GM12878 (cell line): ENCODE measurements at regions not wholly inside any gene's neighbourhood (a gene's known extent, or its start where the extent isn't known, plus 50 kb on each side); places are given as distances from the start of the nearest gene placed in this dataset.

Experiments used
- CHD2 ChIP-seq: IDR thresholded peaks from 2 replicates; pipeline ENCODE4 v1.6.1; 2011; ENCODE audit warnings: low read depth, low read length, improper control_type of control experiment, borderline replicate concordance
- EGR1 ChIP-seq, 2 experiments: IDR thresholded peaks; 1 replicate in 1 of 2; 2 replicates in 1 of 2; pipeline ENCODE4 v1.6.1; 2011 to 2012; ENCODE audit warnings: low read depth in 2 of 2, low read length in 2 of 2, borderline replicate concordance in 1 of 2, mild to moderate bottlenecking in 1 of 2, moderate library complexity in 1 of 2
- FOXK2 ChIP-seq: fragments of 450-650 bp; IDR thresholded peaks from 2 replicates; pipeline ENCODE4 v1.6.1; 2017; ENCODE audit warnings: mild to moderate bottlenecking, moderate library complexity
- POLR2A ChIP-seq: IDR thresholded peaks from 2 replicates; pipeline ENCODE4 v1.6.1; 2011; ENCODE audit warnings: low read depth, mild to moderate bottlenecking, low read length
- SMAD1 ChIP-seq: fragments of 450-650 bp; IDR thresholded peaks from 2 replicates; pipeline ENCODE4 v1.6.1; 2018; ENCODE audit warnings: mild to moderate bottlenecking, low read depth; ENCODE audit not compliant: partially characterized antibody
- SMC3 ChIP-seq: IDR thresholded peaks from 2 replicates; pipeline ENCODE4 v1.6.1; 2011; ENCODE audit warnings: low read length, improper control_type of control experiment, borderline replicate concordance
- ZNF24 ChIP-seq: fragments of 450-650 bp; IDR thresholded peaks from 2 replicates; pipeline ENCODE4 v1.6.1; 2017; ENCODE audit warnings: antibody characterized with exemption, mild to moderate bottlenecking
- TF ChIP-seq, protein P1 (sequence below), 3 experiments: IDR thresholded peaks in 2 of 3; conservative IDR thresholded peaks in 1 of 3; 2 replicates each; pipeline ENCODE4 v1.5.1; 2011; ENCODE audit warnings: low read depth in 3 of 3, low read length in 3 of 3, mild to moderate bottlenecking in 3 of 3, control low read depth in 2 of 3, moderate library complexity in 2 of 3, inconsistent platforms in 1 of 3, mixed read lengths in 1 of 3; ENCODE audit not compliant: control insufficient read depth in 2 of 3, insufficient read depth in 1 of 3; ENCODE audit errors: extremely low read depth in 1 of 3
- TF ChIP-seq, protein P2 (sequence below): IDR thresholded peaks from 2 replicates; pipeline ENCODE4 v1.6.1; 2012; ENCODE audit warnings: mild to moderate bottlenecking, low read depth, low read length

DNA sequence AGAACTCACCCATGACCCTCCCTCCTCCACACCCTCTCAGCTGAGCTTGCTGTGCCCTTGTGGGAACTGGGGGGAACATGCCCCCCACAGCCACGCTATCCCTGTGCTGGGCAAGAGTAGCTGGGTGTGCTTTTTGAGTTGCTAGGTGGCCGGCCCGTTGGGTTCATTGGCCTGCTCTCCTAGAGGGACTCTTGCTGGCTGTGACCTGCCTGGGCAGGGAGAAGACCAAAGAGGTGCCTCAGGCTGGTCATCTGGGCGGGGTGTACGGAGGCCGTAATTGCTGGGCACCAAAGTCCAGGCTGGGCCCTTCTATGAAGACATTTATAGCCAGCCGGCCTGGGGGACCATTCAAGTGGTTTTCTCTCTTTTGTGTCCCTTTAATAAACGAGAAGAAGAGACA is 138.3 kb upstream of the ZBTB40 start:
- no peak for TF ChIP-seq FOXK2
- TF ChIP-seq, protein P1, sequence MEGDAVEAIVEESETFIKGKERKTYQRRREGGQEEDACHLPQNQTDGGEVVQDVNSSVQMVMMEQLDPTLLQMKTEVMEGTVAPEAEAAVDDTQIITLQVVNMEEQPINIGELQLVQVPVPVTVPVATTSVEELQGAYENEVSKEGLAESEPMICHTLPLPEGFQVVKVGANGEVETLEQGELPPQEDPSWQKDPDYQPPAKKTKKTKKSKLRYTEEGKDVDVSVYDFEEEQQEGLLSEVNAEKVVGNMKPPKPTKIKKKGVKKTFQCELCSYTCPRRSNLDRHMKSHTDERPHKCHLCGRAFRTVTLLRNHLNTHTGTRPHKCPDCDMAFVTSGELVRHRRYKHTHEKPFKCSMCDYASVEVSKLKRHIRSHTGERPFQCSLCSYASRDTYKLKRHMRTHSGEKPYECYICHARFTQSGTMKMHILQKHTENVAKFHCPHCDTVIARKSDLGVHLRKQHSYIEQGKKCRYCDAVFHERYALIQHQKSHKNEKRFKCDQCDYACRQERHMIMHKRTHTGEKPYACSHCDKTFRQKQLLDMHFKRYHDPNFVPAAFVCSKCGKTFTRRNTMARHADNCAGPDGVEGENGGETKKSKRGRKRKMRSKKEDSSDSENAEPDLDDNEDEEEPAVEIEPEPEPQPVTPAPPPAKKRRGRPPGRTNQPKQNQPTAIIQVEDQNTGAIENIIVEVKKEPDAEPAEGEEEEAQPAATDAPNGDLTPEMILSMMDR (IDR thresholded peaks at IDR 0.05 in 2 of 3, conservative IDR thresholded peaks at IDR 0.05 in 1 of 3; ENCODE audit: control insufficient read depth in 2 of 3, extremely low read depth in 1 of 3, insufficient read depth in 1 of 3, low read depth in 3 of 3, low read length in 3 of 3): no peak
- no peak for TF ChIP-seq CHD2
- TF ChIP-seq SMAD1: no peak
- TF ChIP-seq SMC3: no peak
- TF ChIP-seq ZNF24: no peak
- TF ChIP-seq, protein P2, sequence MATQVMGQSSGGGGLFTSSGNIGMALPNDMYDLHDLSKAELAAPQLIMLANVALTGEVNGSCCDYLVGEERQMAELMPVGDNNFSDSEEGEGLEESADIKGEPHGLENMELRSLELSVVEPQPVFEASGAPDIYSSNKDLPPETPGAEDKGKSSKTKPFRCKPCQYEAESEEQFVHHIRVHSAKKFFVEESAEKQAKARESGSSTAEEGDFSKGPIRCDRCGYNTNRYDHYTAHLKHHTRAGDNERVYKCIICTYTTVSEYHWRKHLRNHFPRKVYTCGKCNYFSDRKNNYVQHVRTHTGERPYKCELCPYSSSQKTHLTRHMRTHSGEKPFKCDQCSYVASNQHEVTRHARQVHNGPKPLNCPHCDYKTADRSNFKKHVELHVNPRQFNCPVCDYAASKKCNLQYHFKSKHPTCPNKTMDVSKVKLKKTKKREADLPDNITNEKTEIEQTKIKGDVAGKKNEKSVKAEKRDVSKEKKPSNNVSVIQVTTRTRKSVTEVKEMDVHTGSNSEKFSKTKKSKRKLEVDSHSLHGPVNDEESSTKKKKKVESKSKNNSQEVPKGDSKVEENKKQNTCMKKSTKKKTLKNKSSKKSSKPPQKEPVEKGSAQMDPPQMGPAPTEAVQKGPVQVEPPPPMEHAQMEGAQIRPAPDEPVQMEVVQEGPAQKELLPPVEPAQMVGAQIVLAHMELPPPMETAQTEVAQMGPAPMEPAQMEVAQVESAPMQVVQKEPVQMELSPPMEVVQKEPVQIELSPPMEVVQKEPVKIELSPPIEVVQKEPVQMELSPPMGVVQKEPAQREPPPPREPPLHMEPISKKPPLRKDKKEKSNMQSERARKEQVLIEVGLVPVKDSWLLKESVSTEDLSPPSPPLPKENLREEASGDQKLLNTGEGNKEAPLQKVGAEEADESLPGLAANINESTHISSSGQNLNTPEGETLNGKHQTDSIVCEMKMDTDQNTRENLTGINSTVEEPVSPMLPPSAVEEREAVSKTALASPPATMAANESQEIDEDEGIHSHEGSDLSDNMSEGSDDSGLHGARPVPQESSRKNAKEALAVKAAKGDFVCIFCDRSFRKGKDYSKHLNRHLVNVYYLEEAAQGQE: no peak
- TF ChIP-seq EGR1 (IDR thresholded peaks at IDR 0.05; ENCODE audit: borderline replicate concordance in 1 of 2, low read depth in 2 of 2, low read length in 2 of 2): no peak
- no peak for TF ChIP-seq POLR2A
